Amniotic epithelial cell (primary cell): ENCODE measurements at regions not wholly inside any gene's neighbourhood (a gene's known extent, or its start where the extent isn't known, plus 50 kb on each side); places are given as distances from the start of the nearest gene placed in this dataset.

Experiments
- DNase-seq: peaks from one replicate; pipeline ENCODE4 v3.0.0-alpha.2; 2010; ENCODE audit warnings: low read depth

GRCh38 chr7:130897515-130898419 lies 163.8 kb upstream of the KLF14 start:
- no peak for DNase-seq

DNA sequence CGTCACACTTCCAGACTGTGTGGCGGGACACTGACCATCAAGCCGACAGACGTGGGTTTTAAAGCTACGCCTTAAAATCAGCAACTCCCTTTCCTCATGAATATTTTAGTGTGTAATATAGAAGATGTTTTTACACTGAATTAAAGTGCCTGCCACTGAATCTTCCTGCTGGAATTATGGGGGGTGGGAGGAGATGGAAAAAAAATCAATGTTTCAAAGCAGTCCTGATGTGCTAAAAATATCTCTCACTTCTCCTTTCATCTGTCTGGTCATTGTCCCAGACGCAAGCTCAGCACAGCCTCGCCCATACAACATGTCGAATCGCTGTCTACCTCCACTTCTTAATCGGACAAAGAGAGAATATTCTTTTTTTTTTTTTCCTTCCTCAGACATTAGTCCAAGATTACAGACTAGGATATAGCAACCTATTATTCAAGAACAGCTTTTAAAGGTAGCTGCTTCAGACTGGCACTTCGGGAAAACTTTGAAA lies 165.1 kb upstream of the KLF14 start:
- DNase-seq = no peak

- DNase-seq = no peak
Measured at GRCh38 chr7:130899638-130900401, 165.8 kb upstream of the KLF14 start.

- no peak for DNase-seq
Measured at GRCh38 chr7:130900471-130901076, 166.6 kb upstream of the KLF14 start.

GRCh38 chr7:130901209-130901783 lies 167.3 kb upstream of the KLF14 start:
- peak; percentile 97 for DNase-seq

DNA sequence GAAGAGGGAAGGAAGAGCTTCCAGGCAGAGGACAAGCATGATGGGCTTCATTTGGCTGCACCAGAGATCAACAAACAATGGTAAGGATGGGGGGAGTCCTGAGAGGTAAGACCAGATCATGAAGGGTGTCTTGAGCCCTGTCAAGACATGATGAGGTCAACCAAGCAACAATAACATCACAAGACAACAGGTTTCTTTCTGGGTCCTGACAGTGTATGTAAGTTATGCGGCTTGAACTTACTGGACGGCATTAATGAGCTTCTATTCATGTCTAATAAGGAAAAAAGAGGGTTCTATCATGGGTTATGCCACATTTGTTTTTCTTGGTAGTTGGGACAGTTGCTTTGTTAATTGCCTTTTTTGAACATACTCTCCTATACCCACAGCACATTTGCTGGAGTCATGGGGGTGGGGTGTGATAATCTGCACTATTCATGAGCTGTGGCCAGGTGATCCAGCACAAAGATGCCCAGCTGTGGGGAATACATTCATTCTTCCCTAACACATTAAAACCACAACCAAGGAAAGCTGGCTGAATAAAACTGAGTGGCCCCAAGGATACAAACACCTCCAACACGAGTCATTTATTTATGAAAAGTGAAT lies 168.8 kb upstream of the KLF14 start:
- no peak for DNase-seq

DNA sequence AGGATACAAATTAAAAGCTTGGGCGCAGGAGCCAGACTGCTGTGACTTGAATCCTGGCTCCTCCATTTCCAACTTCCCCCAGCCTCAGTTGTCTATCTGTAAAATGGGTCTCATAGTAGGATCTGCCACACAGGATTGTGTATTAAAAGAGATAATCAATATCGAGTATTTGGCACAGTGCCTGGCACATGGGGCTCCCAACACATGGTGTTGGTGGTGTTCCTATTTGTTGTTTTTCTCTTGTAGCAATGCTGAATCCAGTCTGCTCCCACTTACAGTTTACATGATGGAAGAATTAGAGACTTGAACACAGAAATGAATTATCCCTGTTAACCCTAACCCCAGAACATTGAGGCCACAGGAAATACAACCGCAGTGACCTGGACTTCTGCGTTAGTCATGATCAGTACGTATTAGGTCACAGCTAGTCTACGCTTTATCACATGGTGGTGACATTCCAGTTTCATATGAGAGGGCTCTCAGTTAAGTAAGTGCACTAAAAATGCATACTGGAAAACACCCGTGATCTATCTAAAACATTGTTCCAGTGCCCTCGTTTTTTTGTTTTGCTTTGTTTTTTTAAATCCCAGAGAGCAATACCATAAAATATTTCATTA lies 169.5 kb upstream of the KLF14 start:
- peak; percentile 96 for DNase-seq

GRCh38 chr7:130904031-130904757 lies 170.2 kb upstream of the KLF14 start:
- peak; percentile 97 for DNase-seq

DNA sequence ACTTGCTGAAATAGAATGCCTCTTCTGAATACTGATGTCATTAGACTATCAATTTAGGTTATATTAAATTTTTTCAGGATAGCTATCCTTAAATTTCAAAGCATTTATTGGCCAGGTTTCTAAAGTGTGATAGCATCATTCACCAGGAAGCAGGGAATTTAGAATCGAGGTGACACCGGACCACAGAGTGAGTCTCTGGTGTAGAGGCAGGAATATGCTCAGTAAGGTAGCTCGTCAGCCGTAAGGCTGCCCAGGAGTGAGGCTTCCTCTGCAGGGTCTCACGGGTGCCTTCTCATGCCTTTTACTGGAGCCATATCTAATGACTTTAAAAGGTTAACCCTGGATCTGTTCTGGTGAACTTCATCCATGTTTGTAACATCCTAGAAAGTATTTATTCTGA lies 170.8 kb upstream of the KLF14 start:
- DNase-seq = no peak

GRCh38 chr7:130906575-130906974 lies 172.6 kb upstream of the KLF14 start:
- no peak for DNase-seq

DNA sequence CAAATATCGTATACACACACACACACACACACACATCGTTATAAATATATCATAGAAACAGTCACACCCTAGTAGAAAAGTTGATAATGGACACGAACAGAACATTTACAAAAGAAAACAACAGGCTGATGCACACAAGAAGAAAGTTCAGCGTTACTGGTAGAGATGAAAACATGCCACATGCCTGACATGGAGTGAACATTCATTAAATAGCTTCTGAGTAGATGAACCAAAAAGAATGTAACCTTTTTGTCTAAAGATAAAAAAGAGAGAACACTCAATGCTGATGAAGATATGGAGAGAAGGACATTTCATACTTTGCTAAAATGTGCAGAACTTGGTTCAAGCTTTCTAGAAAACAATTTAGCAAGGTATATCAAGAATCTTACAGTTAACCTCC lies 173.4 kb upstream of the KLF14 start:
- peak; percentile 65 for DNase-seq

DNA sequence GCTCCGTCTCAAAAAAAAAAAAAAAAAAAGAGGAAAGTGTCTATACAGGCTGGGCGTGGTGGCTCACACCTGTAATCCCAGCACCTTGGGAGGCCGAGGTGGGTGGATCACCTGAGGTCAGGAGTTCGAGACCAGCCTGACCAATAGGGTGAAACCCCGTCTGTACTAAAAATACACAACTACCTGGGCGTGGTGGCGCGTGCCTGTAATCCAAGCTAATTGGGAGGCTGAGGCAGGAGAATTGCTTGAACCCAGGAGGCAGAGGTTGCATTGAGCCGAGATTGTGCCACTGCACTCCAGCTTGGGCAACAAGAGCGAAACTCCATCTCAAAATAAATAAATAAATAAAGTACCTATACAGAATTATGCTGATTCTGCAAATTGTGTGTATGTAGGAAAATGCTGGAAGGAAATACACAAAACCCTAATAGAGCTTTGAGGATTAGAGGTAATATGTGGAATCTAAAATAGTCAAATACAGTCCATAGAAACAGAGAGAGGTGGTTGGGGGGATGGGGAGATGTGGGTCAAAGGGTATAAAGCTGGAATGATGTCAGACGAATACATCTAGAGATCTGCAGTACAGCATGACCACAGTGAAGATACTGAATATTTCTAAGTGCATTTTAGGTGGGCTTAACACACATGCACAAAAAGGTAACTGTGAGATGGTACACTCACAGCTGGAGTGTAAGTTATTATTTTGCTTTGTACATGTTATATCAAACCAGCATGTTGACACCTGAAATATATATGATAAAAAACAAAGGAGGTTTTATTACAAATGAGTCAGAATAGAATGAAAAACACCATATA lies 174.5 kb upstream of the KLF14 start:
- no peak for DNase-seq

- no peak for DNase-seq
Measured at GRCh38 chr7:130909161-130909836, 175.3 kb upstream of the KLF14 start.

DNA sequence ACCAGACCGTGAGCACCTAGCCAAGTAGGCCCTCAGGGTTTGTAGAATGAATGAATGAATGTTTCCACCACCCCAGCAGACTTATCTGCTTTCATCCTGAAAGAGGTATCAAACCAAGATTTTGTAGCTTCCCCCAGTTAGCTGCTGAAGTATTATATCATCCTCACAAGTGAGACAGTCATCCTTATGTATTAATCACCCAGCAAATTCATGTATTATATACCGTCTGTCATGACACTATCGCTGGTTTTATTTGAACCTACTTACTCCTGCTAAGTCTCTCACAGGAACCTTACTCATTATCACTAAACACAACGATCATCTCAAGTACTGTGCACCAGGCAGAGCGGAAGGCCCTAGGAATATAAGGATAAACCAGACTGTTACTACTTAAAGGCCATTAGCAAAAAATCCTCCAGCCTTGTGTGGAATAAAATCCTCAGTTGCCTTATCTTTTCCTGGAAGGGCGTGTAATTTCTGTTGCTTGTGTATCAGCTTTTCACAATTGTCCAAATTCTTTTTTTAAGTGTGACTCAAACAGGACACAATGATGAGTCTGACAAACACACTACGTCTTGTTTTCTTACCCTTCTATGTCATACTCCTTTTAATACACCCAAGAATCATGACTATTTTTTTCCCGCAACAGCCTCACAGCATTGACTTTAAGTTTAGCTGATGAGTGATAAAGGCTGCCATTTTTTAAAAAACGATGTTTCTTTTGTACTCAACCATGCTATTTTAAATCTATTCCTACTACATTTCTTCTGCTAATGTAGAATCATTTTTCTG lies 176.1 kb upstream of the KLF14 start:
- peak; percentile 57 for DNase-seq

GRCh38 chr7:130910949-130911944 lies 177.2 kb upstream of the KLF14 start:
- DNase-seq = peak; percentile 76

- peak; percentile 88 for DNase-seq
Measured at GRCh38 chr7:130912082-130912861, 178.3 kb upstream of the KLF14 start.
